ENCODE measurements at regions not wholly inside any gene's neighbourhood (a gene's known extent, or its start where the extent isn't known, plus 50 kb on each side); places are given as distances from the start of the nearest gene placed in this dataset.

DNA sequence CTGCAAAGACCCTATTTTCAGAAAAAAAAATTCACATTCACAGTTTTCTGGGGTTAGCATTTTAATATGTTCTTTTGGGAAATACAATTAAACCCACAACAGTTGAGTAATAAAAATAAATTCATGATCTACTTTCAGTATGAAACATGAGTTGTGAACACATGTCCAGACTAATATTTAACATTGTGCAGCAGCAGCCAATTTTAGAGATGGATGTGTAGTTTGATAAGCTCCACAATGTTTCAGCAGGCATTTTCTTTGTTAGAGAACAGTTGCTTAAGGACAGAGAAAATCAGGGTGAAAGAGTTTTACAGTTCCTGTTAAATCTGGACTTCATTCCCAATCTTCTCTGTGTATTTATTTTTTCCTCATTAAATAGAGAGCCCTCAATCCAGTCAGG is 519.5 kb downstream of the PIK3C3 start:
- TF ChIP-seq, protein P1, sequence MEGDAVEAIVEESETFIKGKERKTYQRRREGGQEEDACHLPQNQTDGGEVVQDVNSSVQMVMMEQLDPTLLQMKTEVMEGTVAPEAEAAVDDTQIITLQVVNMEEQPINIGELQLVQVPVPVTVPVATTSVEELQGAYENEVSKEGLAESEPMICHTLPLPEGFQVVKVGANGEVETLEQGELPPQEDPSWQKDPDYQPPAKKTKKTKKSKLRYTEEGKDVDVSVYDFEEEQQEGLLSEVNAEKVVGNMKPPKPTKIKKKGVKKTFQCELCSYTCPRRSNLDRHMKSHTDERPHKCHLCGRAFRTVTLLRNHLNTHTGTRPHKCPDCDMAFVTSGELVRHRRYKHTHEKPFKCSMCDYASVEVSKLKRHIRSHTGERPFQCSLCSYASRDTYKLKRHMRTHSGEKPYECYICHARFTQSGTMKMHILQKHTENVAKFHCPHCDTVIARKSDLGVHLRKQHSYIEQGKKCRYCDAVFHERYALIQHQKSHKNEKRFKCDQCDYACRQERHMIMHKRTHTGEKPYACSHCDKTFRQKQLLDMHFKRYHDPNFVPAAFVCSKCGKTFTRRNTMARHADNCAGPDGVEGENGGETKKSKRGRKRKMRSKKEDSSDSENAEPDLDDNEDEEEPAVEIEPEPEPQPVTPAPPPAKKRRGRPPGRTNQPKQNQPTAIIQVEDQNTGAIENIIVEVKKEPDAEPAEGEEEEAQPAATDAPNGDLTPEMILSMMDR (IDR thresholded peaks at IDR 0.05), result no peak
- no peak for TF ChIP-seq EP300 (IDR thresholded peaks at IDR 0.05)

Data from upper lobe of left lung (tissue), 4 donors.